ENCODE measurements at regions not wholly inside any gene's neighbourhood (a gene's known extent, or its start where the extent isn't known, plus 50 kb on each side); places are given as distances from the start of the nearest gene placed in this dataset.

DNA sequence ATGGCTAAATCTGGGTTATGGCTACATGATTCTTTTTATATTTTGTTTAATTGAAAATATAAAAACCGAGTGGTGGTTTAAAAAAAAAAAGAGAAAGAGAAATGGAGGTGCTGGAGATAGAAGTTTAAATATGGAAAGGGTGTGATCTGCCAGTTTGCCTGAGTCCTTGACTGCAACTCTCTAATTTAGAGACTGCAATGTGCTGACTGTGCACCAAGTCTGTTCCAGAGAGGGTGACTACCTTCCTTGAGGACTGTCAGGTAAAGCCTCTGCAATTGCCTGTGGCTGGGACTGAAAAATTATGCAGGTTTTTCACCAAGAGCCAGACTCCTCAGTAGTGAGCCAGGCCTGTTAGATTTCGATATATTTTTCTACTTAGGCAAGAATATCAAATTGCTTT, 1326.3 kb downstream of the BRINP3 start:
- TF ChIP-seq REST (IDR thresholded peaks at IDR 0.05; ENCODE audit: borderline replicate concordance) (no peak), RAD21 (conservative IDR thresholded peaks at IDR 0.05) (no peak), SMC3 (conservative IDR thresholded peaks at IDR 0.05; ENCODE audit: poor library complexity) (no peak), EZH2 (IDR thresholded peaks at IDR 0.05; ENCODE audit: borderline replicate concordance, insufficient read depth, low read length, poor library complexity, severe bottlenecking) (no peak), POLR2AphosphoS5 (IDR thresholded peaks at IDR 0.05) (no peak)
- TF ChIP-seq, protein P1, sequence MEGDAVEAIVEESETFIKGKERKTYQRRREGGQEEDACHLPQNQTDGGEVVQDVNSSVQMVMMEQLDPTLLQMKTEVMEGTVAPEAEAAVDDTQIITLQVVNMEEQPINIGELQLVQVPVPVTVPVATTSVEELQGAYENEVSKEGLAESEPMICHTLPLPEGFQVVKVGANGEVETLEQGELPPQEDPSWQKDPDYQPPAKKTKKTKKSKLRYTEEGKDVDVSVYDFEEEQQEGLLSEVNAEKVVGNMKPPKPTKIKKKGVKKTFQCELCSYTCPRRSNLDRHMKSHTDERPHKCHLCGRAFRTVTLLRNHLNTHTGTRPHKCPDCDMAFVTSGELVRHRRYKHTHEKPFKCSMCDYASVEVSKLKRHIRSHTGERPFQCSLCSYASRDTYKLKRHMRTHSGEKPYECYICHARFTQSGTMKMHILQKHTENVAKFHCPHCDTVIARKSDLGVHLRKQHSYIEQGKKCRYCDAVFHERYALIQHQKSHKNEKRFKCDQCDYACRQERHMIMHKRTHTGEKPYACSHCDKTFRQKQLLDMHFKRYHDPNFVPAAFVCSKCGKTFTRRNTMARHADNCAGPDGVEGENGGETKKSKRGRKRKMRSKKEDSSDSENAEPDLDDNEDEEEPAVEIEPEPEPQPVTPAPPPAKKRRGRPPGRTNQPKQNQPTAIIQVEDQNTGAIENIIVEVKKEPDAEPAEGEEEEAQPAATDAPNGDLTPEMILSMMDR (IDR thresholded peaks at IDR 0.05; ENCODE audit: poor library complexity, severe bottlenecking) = no peak
